ENCODE measurements at regions not wholly inside any gene's neighbourhood (a gene's known extent, or its start where the extent isn't known, plus 50 kb on each side); places are given as distances from the start of the nearest gene placed in this dataset.
"Not testable (repeated sequence)": the region's sequence is repeated elsewhere in the genome, so short reads cannot be mapped to it uniquely, and the experiment has no call there.

GRCh38 chr5:17412760-17413671 is 85.0 kb upstream of the TAF11L2 start:
- intact Hi-C loops (cut with DNase I; ENCODE audit: low total_unique reads): no loop called here
- Histone ChIP-seq H3K4me3 (no peak overlapping the region), H3K4me1 (no peaks in the 10 kb centered on the region), H3K27me3 (no peaks in the 10 kb centered on the region), H3K9me3 (no peaks in the 10 kb centered on the region), H3K36me3 (no peaks in the 10 kb centered on the region), H3K27ac (no peak overlapping the region)
- DNase-seq (ENCODE audit: low spot score in 2 of 2): no peak
- TF ChIP-seq POLR2A (IDR thresholded peaks at IDR 0.05) (no peak), POLR2AphosphoS5 (IDR thresholded peaks at IDR 0.05) (no peak), CTCF (IDR thresholded peaks at IDR 0.05) (no peak)

DNA sequence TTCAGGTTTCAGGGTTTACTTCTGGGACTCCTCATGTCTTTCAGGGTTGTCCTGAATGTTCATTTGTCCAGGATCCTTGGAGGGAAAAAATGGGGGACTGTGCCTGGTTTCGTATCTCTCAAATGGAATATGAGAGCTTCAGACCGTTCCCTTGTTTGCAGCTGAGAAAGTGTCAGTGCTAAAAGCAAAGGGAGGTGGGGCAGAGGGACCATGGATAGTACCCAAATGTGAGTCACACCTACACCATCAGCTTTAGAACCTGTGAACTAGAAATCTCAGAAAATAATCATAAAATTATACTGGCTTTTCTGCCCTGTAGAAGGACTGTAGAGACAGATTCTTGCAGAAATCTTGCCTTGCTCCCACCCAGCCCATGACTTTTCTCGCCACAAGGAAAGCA is 84.3 kb upstream of the TAF11L2 start:
- intact Hi-C loops (cut with DNase I; ENCODE audit: low total_unique reads): no loop called here
- TF ChIP-seq POLR2AphosphoS5 (IDR thresholded peaks at IDR 0.05): no peak
- TF ChIP-seq POLR2A (IDR thresholded peaks at IDR 0.05): no peak
- no peaks in the 10 kb centered on the region for H3K4me1 ChIP-seq
- H3K4me3 ChIP-seq: no peak overlapping the region
- no peaks in the 10 kb centered on the region for H3K9me3 ChIP-seq
- H3K27me3 ChIP-seq: no peaks in the 10 kb centered on the region
- no peak for DNase-seq (ENCODE audit: low spot score in 2 of 2)
- no peaks in the 10 kb centered on the region for H3K36me3 ChIP-seq
- H3K27ac ChIP-seq: no peak overlapping the region

GRCh38 chr5:17415321-17415758 is 82.7 kb upstream of the TAF11L2 start:
- H3K27me3 ChIP-seq: no peaks in the 10 kb centered on the region
- H3K9me3 ChIP-seq: no peaks in the 10 kb centered on the region
- intact Hi-C loops (cut with DNase I; ENCODE audit: low total_unique reads): no loop called here
- TF ChIP-seq POLR2A (IDR thresholded peaks at IDR 0.05) (no peak), CTCF (IDR thresholded peaks at IDR 0.05) (no peak), POLR2AphosphoS5 (IDR thresholded peaks at IDR 0.05) (no peak)
- no peaks in the 10 kb centered on the region for H3K4me1 ChIP-seq
- no peak overlapping the region for H3K4me3 ChIP-seq
- no peak for DNase-seq (ENCODE audit: low spot score in 2 of 2)
- H3K36me3 ChIP-seq: no peaks in the 10 kb centered on the region
- no peak overlapping the region for H3K27ac ChIP-seq

DNA sequence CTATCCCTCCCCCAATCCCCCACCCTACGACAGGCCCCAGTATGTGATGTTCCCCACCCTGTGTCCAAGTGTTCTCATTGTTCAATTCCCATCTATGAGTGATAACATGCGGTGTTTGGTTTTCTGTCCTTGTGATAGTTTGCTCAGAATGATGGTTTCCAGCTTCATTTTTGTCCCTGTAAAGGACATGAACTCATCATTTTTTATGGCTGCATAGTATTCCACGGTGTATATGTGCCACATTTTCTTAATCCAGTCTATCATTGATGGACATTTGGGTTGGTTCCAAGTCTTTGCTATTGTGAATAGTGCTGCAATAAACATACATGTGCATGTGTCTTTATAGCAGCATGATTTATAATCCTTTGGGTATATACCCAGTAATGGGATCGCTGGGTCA is 81.7 kb upstream of the TAF11L2 start:
- intact Hi-C loops (cut with DNase I; ENCODE audit: low total_unique reads); H3K4me1 ChIP-seq; H3K27me3 ChIP-seq; H3K4me3 ChIP-seq; H3K27ac ChIP-seq; DNase-seq (ENCODE audit: low spot score in 2 of 2); H3K36me3 ChIP-seq; H3K9me3 ChIP-seq: not testable (repeated sequence)

GRCh38 chr5:17424674-17425073 is 73.4 kb upstream of the TAF11L2 start:
- H3K4me3 ChIP-seq: no peak overlapping the region
- no peaks in the 10 kb centered on the region for H3K27me3 ChIP-seq
- H3K27ac ChIP-seq: no peak overlapping the region
- no peaks in the 10 kb centered on the region for H3K4me1 ChIP-seq
- H3K9me3 ChIP-seq: no peaks in the 10 kb centered on the region
- no peaks in the 10 kb centered on the region for H3K36me3 ChIP-seq
- TF ChIP-seq POLR2A (IDR thresholded peaks at IDR 0.05) (no peak), POLR2AphosphoS5 (IDR thresholded peaks at IDR 0.05) (no peak), CTCF (IDR thresholded peaks at IDR 0.05) (no peak)
- intact Hi-C loops (cut with DNase I; ENCODE audit: low total_unique reads): no loop called here
- no peak for DNase-seq (ENCODE audit: low spot score in 2 of 2)

- Histone ChIP-seq H3K27ac (no peak overlapping the region), H3K27me3 (no peaks in the 10 kb centered on the region), H3K9me3 (no peaks in the 10 kb centered on the region), H3K4me1 (no peaks in the 10 kb centered on the region), H3K4me3 (no peak overlapping the region), H3K36me3 (no peaks in the 10 kb centered on the region)
- no peak for TF ChIP-seq POLR2A (IDR thresholded peaks at IDR 0.05)
- TF ChIP-seq POLR2AphosphoS5 (IDR thresholded peaks at IDR 0.05): no peak
- no peak for TF ChIP-seq CTCF (IDR thresholded peaks at IDR 0.05)
- no peak for DNase-seq (ENCODE audit: low spot score in 2 of 2)
- intact Hi-C loops (cut with DNase I; ENCODE audit: low total_unique reads): no loop called here
Observed at GRCh38 chr5:17425385-17426070, 72.5 kb upstream of the TAF11L2 start.

Data from breast epithelium (tissue), 4 donors.